Calu3 (cell line): ENCODE measurements at regions not wholly inside any gene's neighbourhood (a gene's known extent, or its start where the extent isn't known, plus 50 kb on each side); places are given as distances from the start of the nearest gene placed in this dataset.

Source experiments
- BruUV-seq: library from RNA; stranded (reverse); fragments of 400-500 nt; replicated peaks from 2 replicates; lab custom pipeline; 2021; lab: Mats Ljungman, UMichigan
- CTCF ChIA-PET: fragments of 300-600 bp; sonication (Branson Sonifier 250); formaldehyde crosslinking; loops from one replicate; lab custom pipeline; 2022; ENCODE audit warnings: antibody characterized with exemption; lab: Charles Lee
- DNase-seq: peaks from one replicate; pipeline ENCODE4 v3.0.0; 2022
- H3K27ac Mint-ChIP-seq: one replicate; pipeline ENCODE4 v1.8.0; 2022; ENCODE audit warnings: mixed read lengths; ENCODE audit not compliant: unreplicated experiment
- H3K27me3 Mint-ChIP-seq: one replicate; pipeline ENCODE4 v1.8.0; 2022; ENCODE audit warnings: mixed read lengths; ENCODE audit not compliant: unreplicated experiment
- H3K36me3 Mint-ChIP-seq: one replicate; pipeline ENCODE4 v1.8.0; 2022; ENCODE audit warnings: mild to moderate bottlenecking, moderate library complexity, mixed read lengths; ENCODE audit not compliant: insufficient read depth, unreplicated experiment
- H3K4me1 Mint-ChIP-seq: one replicate; pipeline ENCODE4 v1.8.0; 2022; ENCODE audit warnings: mild to moderate bottlenecking, low read depth, mixed read lengths; ENCODE audit not compliant: unreplicated experiment
- H3K4me3 Mint-ChIP-seq: one replicate; pipeline ENCODE4 v1.8.0; 2022; ENCODE audit warnings: mild to moderate bottlenecking, low read depth, moderate library complexity, mixed read lengths; ENCODE audit not compliant: unreplicated experiment
- H3K9me3 Mint-ChIP-seq: one replicate; pipeline ENCODE4 v1.8.0; 2022; ENCODE audit warnings: low read depth, mixed read lengths; ENCODE audit not compliant: unreplicated experiment
- intact Hi-C: fragments of 100-400 bp; cut with micrococcal nuclease; formaldehyde crosslinking; loops from one replicate; pipeline ENCODE4 v1.10.0; 2022; ENCODE audit not compliant: unreplicated experiment
- TF ChIP-seq, protein P1 (sequence below): fragments of 200-600 bp; IDR thresholded peaks from one replicate; pipeline ENCODE4 v1.8.0; 2022; ENCODE audit warnings: antibody characterized with exemption; ENCODE audit not compliant: unreplicated experiment

DNA sequence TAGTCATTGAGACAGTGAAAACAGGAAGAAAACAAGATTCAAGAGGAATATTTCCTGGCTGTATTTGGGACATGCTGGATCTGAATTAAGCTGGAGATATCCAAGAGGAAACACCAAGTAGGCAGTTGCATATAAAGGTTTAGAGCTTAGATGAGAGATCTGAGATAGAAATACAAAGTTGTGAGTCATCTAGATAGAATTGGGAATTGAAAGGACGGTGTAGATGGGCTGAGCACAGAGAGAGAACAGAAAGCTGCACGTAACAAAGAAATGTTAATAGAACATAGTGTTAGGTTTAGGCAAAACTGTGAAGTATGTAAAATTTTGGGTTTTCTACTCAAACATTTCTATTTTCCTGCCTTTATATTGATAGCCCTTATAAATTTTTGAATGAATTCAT lies 218.5 kb upstream of the TMEM196 start:
- Mint-ChIP-seq H3K36me3 (no peaks in the 10 kb centered on the region), H3K27ac (no peak overlapping the region), H3K27me3 (no peaks in the 10 kb centered on the region), H3K4me3 (no peak overlapping the region), H3K4me1 (peaks cover 9% of the 10 kb centered on the region), H3K9me3 (peaks cover 12% of the 10 kb centered on the region)
- intact Hi-C loops: no loop called here
- no TSS peak for BruUV-seq
- CTCF ChIA-PET: interaction anchor here (1.0 kb wide), 1 partner anchor 19 kb away, joined by 3 read pairs; no protein-coding TSS in a partner anchor
- no peak for DNase-seq
- TF ChIP-seq, protein P1, sequence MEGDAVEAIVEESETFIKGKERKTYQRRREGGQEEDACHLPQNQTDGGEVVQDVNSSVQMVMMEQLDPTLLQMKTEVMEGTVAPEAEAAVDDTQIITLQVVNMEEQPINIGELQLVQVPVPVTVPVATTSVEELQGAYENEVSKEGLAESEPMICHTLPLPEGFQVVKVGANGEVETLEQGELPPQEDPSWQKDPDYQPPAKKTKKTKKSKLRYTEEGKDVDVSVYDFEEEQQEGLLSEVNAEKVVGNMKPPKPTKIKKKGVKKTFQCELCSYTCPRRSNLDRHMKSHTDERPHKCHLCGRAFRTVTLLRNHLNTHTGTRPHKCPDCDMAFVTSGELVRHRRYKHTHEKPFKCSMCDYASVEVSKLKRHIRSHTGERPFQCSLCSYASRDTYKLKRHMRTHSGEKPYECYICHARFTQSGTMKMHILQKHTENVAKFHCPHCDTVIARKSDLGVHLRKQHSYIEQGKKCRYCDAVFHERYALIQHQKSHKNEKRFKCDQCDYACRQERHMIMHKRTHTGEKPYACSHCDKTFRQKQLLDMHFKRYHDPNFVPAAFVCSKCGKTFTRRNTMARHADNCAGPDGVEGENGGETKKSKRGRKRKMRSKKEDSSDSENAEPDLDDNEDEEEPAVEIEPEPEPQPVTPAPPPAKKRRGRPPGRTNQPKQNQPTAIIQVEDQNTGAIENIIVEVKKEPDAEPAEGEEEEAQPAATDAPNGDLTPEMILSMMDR: no peak

DNA sequence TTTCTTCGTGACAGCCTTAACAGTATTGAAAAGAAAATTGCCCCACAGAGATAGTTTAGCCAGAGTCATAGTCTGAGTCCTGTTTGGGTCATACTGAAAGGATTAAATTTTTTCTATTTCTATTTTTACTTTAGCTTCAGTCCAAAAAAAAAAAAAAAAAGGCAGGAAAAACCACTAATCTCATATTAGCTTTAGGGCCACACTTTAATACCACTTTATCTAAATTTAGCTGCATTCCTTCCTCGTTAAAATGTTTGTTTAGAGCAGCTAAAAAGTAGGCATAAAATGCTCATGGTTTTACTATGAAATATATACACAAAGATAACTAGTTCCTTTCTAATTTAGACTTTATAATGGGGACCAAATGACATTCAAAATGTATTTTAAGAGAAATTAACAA lies 216.5 kb upstream of the TMEM196 start:
- no peak for DNase-seq
- intact Hi-C loops: no loop called here
- H3K36me3 Mint-ChIP-seq: no peaks in the 10 kb centered on the region
- H3K27me3 Mint-ChIP-seq: no peaks in the 10 kb centered on the region
- no TSS peak for BruUV-seq
- peaks cover 9% of the 10 kb centered on the region for H3K4me1 Mint-ChIP-seq
- no peak overlapping the region for H3K27ac Mint-ChIP-seq
- TF ChIP-seq, protein P1: no peak
- H3K9me3 Mint-ChIP-seq: peaks cover 12% of the 10 kb centered on the region
- CTCF ChIA-PET: no interaction called here
- no peak overlapping the region for H3K4me3 Mint-ChIP-seq

DNA sequence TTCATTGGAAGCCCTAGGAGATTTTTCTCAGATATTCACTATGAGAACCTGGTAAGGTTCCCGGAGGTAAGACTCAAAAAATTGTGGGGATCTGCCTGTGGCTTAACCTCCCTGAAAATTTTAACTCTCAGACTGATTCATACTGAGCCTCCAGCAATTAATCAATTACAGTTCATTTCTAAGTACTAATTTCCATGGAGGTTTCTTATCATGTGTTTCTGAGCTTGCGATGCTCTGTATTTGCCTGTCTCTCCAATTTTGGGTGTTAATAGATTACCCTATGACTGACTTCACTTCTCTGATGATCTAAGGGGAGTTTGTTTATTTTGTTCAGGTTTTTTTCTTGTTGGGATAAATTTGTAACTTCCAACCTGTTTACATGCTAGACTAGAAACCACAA lies 215.4 kb upstream of the TMEM196 start:
- Mint-ChIP-seq H3K4me1 (peaks cover 9% of the 10 kb centered on the region), H3K27ac (no peak overlapping the region), H3K9me3 (peaks cover 12% of the 10 kb centered on the region), H3K27me3 (no peaks in the 10 kb centered on the region), H3K4me3 (no peak overlapping the region), H3K36me3 (no peaks in the 10 kb centered on the region)
- TF ChIP-seq, protein P1: no peak
- BruUV-seq: no TSS peak
- intact Hi-C loops: no loop called here
- no peak for DNase-seq
- CTCF ChIA-PET: no interaction called here

DNA sequence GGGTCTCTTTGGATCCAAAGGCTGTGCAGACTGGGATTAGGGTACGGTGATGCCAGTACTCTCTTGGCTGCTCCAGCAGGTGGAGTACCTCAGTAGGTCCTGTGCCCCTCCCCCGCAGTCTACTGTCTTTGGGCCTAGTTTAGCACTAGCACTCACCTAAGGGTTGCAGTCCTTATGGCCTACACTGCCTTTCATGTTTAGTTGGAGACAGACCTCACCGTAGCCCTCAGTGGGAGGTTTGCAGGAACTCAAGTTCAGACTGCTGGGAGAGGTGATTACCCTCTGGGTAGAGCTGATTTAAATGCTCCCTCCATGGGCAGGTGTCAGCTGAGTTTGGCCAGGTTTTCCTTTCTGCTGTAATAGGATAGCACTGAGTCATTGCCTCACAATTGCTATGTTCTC lies 210.8 kb upstream of the TMEM196 start:
- H3K9me3 Mint-ChIP-seq: no peaks in the 10 kb centered on the region
- TF ChIP-seq, protein P1: no peak
- BruUV-seq: no TSS peak
- no peak for DNase-seq
- no peak overlapping the region for H3K4me3 Mint-ChIP-seq
- no peaks in the 10 kb centered on the region for H3K27me3 Mint-ChIP-seq
- CTCF ChIA-PET: interaction anchor here (0.6 kb wide), 1 partner anchor 806 kb away, joined by 3 read pairs; no protein-coding TSS in a partner anchor
- no peaks in the 10 kb centered on the region for H3K4me1 Mint-ChIP-seq
- no peaks in the 10 kb centered on the region for H3K36me3 Mint-ChIP-seq
- no peak overlapping the region for H3K27ac Mint-ChIP-seq
- intact Hi-C loops: loop anchor here (5.0 kb wide), 1 partner anchor 613 kb away; no protein-coding TSS in a partner anchor
